Activated naive CD4-positive, alpha-beta T cell treated with Interleukin-2 at 50 U/mL for 16 hours (primary cell): ENCODE measurements at regions not wholly inside any gene's neighbourhood (a gene's known extent, or its start where the extent isn't known, plus 50 kb on each side); places are given as distances from the start of the nearest gene placed in this dataset.
"Not testable (repeated sequence)": the region's sequence is repeated elsewhere in the genome, so short reads cannot be mapped to it uniquely, and the experiment has no call there.

Source experiments
- DNase-seq: peaks from one replicate; pipeline ENCODE4 v3.0.0-alpha.2; 2020

GRCh38 chr14:84927096-84927827 lies 602.7 kb upstream of the FLRT2 start:
- no peak for DNase-seq

DNA sequence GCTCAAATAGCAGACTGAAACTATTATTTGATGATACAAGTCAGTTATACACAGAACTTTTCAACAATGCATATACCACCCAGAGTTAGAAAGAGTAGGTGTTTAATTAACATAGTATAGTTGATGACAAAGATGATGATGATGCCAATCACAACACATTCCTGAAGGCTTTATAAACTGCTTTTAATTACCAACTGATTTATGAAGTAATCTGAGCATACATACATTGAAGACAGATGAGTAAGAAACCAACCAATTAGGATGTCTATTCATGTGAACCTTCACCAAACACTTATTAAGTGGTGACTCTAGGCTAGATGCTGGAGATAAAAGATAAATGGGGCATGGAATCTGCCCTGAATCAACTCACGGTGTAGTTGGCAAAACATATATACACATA lies 600.9 kb upstream of the FLRT2 start:
- DNase-seq: no peak

GRCh38 chr14:84929834-84930233 lies 600.1 kb upstream of the FLRT2 start:
- no peak for DNase-seq

DNA sequence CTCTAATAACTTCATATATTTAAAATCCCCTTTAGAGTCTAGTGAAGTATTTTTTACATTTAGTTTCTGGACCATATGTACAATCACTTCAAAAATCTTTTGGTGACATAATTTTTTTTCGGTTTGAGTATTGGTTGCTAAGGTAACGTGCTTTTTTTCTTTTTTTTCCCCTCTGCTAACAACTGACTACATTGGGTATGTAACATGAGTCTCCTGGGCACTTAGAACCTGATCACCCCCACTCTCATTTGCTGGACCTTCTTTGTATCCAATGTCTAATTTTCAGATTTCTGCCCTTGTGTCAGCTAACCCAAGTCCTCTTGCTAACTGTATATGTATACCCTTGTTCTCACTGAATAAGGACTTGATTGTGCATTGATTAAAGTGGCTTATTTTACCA lies 592.9 kb upstream of the FLRT2 start:
- no peak for DNase-seq

- DNase-seq: no peak
Measured at GRCh38 chr14:84937449-84937848, 592.5 kb upstream of the FLRT2 start.

- not testable (repeated sequence) for DNase-seq
Measured at GRCh38 chr14:84944901-84945300, 585.0 kb upstream of the FLRT2 start.

DNA sequence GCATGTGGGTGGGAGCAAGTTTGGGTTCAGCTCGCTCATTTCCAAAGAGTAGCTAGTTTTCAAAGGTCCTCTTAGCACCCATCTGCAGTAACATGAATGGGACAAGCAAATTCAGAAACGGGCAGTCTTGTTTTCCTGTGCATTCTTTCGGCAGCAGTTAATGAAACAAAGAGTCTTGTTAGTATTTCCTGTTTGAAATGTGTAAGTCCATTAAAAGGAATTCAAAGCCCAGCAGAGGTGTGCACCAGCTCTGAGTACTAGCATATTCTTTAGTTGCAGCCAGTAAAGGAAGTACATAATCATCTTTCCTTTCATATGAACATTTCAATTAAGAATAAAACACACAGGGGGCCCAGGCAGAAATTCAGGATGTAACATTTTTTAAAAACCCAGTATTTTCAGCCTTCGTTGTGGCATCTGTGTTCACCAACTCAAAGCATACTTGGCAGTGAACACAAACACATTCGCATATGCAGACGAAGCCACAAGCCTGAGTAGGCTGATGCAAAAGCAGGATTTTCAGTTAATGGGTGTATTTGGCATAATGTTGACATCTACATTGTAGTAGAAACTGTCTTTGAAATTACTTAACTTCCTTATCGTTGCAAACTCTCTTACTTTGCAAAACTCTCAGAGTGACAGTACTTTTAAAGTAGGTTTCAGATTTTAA lies 570.0 kb upstream of the FLRT2 start:
- DNase-seq: no peak

GRCh38 chr14:84961637-84962036 lies 568.3 kb upstream of the FLRT2 start:
- DNase-seq: no peak

- no peak for DNase-seq
Measured at GRCh38 chr14:84963518-84963917, 566.4 kb upstream of the FLRT2 start.

DNA sequence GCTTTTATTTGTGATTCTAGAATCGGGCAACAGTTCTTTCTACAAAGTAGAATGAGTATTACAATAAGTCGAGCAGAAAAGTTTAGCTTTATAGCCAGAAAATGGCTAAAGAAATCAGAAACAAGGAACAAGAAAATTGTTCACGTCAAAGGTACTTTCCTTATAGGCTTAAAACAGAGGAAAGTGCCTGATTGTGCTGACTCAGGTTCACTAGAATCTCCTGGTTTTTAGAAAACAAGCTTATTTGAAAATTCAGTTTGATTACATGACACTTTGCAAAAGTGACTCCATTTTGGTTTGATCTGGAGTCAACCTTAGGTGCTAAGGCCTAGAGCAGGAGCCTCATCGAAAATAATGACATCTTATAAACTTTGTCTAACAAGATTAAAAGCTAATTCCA lies 564.7 kb upstream of the FLRT2 start:
- no peak for DNase-seq

- DNase-seq: no peak
Measured at GRCh38 chr14:84969501-84969900, 560.4 kb upstream of the FLRT2 start.

- no peak for DNase-seq
Measured at GRCh38 chr14:84975241-84975902, 554.6 kb upstream of the FLRT2 start.

DNA sequence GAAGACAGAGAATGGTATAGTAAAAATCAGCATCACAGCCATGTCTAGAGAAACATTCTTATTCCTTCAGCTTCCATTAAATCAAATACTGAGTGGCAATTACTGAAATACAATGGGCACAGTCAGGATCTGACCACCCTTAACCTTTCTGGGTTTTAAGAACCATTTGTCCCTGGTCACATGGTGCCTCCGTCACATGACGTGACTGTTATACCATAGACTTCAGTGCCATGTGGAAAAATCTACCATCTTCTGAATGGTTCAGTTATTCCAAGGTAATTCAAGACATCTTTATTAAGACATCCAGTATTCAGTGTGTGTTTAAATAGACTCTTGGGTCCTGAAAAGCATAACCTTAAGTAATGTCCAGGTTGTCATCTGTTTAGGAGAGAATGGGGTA lies 553.1 kb upstream of the FLRT2 start:
- no peak for DNase-seq

DNA sequence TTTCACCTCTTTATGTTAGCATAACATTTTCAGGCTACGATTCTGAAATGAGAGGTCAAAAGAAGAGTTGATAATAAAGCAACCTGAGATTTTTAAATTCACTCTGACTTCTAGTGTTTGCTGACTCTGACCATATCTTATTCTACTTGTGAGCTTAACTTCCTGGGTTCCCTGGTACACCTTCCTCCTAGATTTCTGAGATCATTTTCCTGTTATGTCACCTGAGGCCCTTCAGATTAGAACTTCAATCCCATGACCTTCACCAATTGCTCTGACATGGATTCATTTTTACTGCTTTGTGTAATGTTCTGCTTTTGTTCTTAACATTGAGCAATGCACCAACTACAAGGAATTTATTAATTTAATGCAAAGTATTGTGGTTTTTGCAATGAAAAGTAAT lies 542.9 kb upstream of the FLRT2 start:
- DNase-seq: no peak

DNA sequence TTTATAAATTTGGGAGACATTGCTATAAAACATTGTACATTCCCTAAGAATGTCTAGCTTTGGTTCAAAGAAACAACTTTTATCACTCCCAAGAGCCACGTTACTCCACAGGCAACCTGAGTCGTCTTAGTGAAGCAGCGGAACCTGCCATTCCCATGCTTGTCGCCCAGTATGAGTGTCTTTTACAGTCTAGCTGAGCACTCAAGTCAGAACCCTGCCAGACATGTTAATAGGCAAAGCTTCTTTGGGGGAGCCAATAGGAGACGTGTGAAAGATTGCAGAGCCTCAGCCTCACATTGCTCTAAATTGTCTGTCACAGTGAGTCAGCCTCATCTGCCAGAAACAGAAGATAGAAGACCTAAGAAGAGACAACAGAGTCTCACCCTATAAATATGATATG lies 541.6 kb upstream of the FLRT2 start:
- DNase-seq: no peak

DNA sequence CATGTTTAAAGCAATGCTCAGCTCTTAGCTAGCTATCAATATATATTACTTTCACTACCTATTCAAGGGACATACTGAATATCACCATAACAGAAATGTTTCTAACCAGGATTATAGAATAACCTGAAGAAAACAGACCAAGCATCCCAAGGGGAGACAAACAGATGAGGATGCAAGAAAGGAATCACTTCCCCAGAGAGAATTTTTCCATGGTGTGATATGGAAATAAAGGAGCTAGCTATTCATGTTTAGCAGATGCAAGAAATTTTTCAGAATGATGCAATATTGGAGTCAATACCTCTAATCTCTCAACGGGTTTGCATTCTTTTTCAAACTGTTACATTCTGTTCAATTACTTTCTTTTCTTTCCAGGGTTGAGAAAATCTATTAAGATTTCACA lies 538.9 kb upstream of the FLRT2 start:
- no peak for DNase-seq

DNA sequence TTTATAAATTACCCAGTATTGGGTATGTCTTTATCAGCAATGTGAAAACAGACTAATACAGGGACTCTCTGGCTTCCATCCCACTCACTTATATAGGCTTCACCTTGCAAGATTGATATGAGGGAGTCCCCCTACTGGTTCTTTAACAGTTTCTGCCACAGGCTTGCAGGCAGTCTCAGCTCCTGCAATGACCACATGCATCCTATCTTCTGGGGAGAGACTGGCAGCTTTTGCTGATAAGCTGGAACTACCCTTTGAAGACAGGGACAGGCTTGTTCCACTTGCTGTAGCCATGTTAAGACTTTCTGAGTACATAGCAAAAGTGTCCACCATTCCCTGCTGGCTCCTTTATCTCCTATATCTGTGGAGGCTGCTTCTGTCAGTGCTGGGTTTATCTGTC lies 531.7 kb upstream of the FLRT2 start:
- DNase-seq: no peak

DNA sequence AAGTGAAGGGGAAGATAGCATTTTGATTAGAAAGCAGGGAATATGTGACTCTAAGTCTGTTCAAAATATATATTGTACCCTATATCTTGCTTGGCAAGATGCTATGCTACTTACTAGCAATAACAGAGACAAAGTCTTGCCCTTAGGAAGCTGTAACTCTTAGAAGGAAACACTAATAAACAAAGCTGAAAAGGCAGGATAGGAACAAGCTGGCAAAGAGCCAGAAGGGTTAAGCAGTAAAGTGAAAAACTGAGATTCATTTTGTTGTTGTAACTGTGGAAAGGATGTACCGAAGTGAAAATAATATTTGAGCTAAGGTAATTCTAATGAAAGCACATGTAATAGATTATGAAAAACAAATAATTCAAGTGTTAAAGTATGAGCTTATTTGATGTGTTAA lies 527.1 kb upstream of the FLRT2 start:
- DNase-seq: no peak

- no peak for DNase-seq
Measured at GRCh38 chr14:85003805-85004204, 526.1 kb upstream of the FLRT2 start.

- DNase-seq: no peak
Measured at GRCh38 chr14:85009506-85009905, 520.4 kb upstream of the FLRT2 start.

DNA sequence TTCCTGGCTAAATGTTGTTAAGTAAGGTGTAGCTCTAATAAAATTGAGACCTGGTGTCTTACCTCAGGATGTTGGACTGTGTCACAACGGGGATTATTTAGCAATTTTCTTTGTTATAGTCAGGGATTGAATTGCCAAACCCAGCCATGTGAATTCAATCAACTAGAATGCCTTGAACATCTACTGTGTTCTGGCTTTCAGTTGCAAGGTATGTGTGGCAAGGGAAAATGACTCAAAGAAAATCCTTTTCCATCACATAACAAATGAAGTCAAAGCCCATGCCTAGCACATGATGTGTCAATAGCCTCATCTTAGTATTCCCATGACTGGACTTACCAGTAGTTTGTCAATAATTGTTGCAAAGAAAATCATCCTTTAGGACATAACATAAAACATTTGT lies 519.8 kb upstream of the FLRT2 start:
- no peak for DNase-seq

GRCh38 chr14:85016496-85016895 lies 513.4 kb upstream of the FLRT2 start:
- DNase-seq: no peak

GRCh38 chr14:85023866-85024265 lies 506.1 kb upstream of the FLRT2 start:
- not testable (repeated sequence) for DNase-seq

DNA sequence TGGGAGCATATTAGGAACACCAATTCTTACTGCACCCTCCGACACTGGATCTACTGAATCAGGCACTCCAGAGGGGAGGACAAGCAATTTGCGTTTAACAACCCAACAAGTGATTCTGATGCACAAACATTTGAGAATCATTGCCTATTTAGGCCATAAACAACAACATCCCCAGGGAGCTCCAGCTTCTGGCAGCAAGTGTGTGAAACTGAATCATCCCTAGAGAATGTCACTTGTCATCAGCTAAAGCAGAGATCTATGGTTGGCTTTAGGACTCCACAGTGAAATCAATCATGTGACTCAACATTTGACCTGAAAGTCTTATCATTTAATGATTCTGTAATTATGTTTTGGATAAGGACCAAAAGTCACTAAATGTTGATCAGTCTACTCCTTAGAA lies 505.0 kb upstream of the FLRT2 start:
- no peak for DNase-seq
